Colonic mucosa (tissue), 4 donors: ENCODE measurements at regions not wholly inside any gene's neighbourhood (a gene's known extent, or its start where the extent isn't known, plus 50 kb on each side); places are given as distances from the start of the nearest gene placed in this dataset.

Experiments used
- DNase-seq: peaks from one replicate; pipeline ENCODE4 v3.0.0-alpha.2; 2020
- H3K27ac ChIP-seq: fragments of 200-600 bp; one replicate; pipeline ENCODE4 v1.8.0; 2021
- H3K27me3 ChIP-seq: fragments of 200-600 bp; one replicate; pipeline ENCODE4 v1.8.0; 2021
- H3K36me3 ChIP-seq: fragments of 200-600 bp; one replicate; pipeline ENCODE4 v1.8.0; 2021
- H3K4me1 ChIP-seq: fragments of 200-600 bp; one replicate; pipeline ENCODE4 v1.8.0; 2021; ENCODE audit warnings: mild to moderate bottlenecking
- H3K4me3 ChIP-seq: fragments of 200-600 bp; one replicate; pipeline ENCODE4 v1.8.0; 2021
- H3K9ac ChIP-seq, 2 donors: one replicate each; pipeline ENCODE4 v1.7.0; 2013; ENCODE audit warnings: control low read depth in 2 of 2, low read depth in 2 of 2, low read length in 2 of 2
- H3K9me3 ChIP-seq: fragments of 200-600 bp; one replicate; pipeline ENCODE4 v1.8.0; 2021
- CTCF ChIP-seq: fragments of 200-600 bp; IDR thresholded peaks from one replicate; pipeline ENCODE4 v1.8.0; 2022; ENCODE audit warnings: antibody characterized with exemption, mild to moderate bottlenecking
- intact Hi-C: fragments of 100-400 bp; cut with DNase I; formaldehyde crosslinking; loops from one replicate; pipeline ENCODE4 v1.14.1; 2022
- donor health status: healthy.
- donor health status: DM: no; HTN: no; CAD: no.
- donor health status: DM: no; HTN: no; CAD: no.

GRCh38 chr7:84611391-84611790, 416.8 kb upstream of the SEMA3A start:
- intact Hi-C loops: no loop called here
- Histone ChIP-seq H3K36me3 (no peaks in the 10 kb centered on the region), H3K4me3 (no peak overlapping the region), H3K27me3 (no peaks in the 10 kb centered on the region), H3K9ac (no peak overlapping the region), H3K9me3 (no peaks in the 10 kb centered on the region), H3K27ac (no peak overlapping the region), H3K4me1 (no peaks in the 10 kb centered on the region)
- no peak for TF ChIP-seq CTCF
- DNase-seq: no peak

GRCh38 chr7:84610390-84610789, 415.8 kb upstream of the SEMA3A start:
- H3K9ac ChIP-seq: no peak overlapping the region
- no peak for DNase-seq
- H3K9me3 ChIP-seq: no peaks in the 10 kb centered on the region
- H3K4me3 ChIP-seq: no peak overlapping the region
- H3K27ac ChIP-seq: no peak overlapping the region
- TF ChIP-seq CTCF: no peak
- intact Hi-C loops: no loop called here
- H3K27me3 ChIP-seq: no peaks in the 10 kb centered on the region
- H3K4me1 ChIP-seq: no peaks in the 10 kb centered on the region
- no peaks in the 10 kb centered on the region for H3K36me3 ChIP-seq

GRCh38 chr7:84605301-84605700, 410.7 kb upstream of the SEMA3A start:
- intact Hi-C loops: no loop called here
- H3K27ac ChIP-seq: no peak overlapping the region
- DNase-seq: no peak
- H3K9ac ChIP-seq: no peak overlapping the region
- H3K4me1 ChIP-seq: no peaks in the 10 kb centered on the region
- TF ChIP-seq CTCF: no peak
- H3K27me3 ChIP-seq: no peaks in the 10 kb centered on the region
- H3K4me3 ChIP-seq: no peak overlapping the region
- no peaks in the 10 kb centered on the region for H3K36me3 ChIP-seq
- H3K9me3 ChIP-seq: no peaks in the 10 kb centered on the region

- Histone ChIP-seq H3K9ac (no peak overlapping the region), H3K27ac (no peak overlapping the region), H3K27me3 (no peaks in the 10 kb centered on the region), H3K4me1 (no peaks in the 10 kb centered on the region), H3K4me3 (no peak overlapping the region), H3K36me3 (no peaks in the 10 kb centered on the region), H3K9me3 (no peaks in the 10 kb centered on the region)
- TF ChIP-seq CTCF: no peak
- intact Hi-C loops: no loop called here
- no peak for DNase-seq
Observed at GRCh38 chr7:84603545-84603944, 409.0 kb upstream of the SEMA3A start.

GRCh38 chr7:84595026-84595425, 400.4 kb upstream of the SEMA3A start:
- H3K27ac ChIP-seq: no peak overlapping the region

More at GRCh38 chr7:84595026-84595425, 400.4 kb upstream of the SEMA3A start:
- DNase-seq: no peak
- Histone ChIP-seq H3K27me3 (no peaks in the 10 kb centered on the region), H3K9ac (no peak overlapping the region), H3K4me3 (no peak overlapping the region), H3K4me1 (no peaks in the 10 kb centered on the region), H3K9me3 (no peaks in the 10 kb centered on the region), H3K36me3 (no peaks in the 10 kb centered on the region)
- TF ChIP-seq CTCF: no peak
- intact Hi-C loops: no loop called here
